ENCODE measurements at regions not wholly inside any gene's neighbourhood (a gene's known extent, or its start where the extent isn't known, plus 50 kb on each side); places are given as distances from the start of the nearest gene placed in this dataset.
"Not testable (repeated sequence)": the region's sequence is repeated elsewhere in the genome, so short reads cannot be mapped to it uniquely, and the experiment has no call there.

DNA sequence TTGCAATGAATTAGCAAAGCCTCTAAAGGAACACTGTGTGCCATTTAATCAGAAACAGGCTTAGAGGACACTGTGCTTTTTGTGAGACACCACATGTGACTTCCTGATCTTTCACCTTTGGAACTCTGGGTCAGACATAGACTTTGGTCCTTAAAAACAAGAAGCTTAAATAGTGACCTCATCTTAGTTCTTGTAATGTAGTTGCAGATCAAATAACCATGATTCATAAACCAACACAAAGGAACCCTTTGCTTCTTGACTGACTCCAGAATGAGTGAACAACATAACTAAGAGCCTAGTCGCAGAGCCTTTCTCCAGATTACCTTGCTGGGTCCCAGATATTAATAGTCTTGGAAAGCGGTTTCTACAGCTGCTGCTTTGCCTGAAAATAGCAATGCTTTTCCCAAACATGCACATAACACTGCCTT, 947.3 kb downstream of the SPATA31A6 start:
- TF ChIP-seq NRF1 (IDR thresholded peaks at IDR 0.05; ENCODE audit: low read depth, low read length); CHD2 (IDR thresholded peaks at IDR 0.05; ENCODE audit: low read length, partially characterized antibody); POLR2AphosphoS5 (IDR thresholded peaks at IDR 0.05; ENCODE audit: low read depth, low read length); NFIC (IDR thresholded peaks at IDR 0.05; ENCODE audit: borderline replicate concordance): not testable (repeated sequence)
- TF ChIP-seq, protein P1, sequence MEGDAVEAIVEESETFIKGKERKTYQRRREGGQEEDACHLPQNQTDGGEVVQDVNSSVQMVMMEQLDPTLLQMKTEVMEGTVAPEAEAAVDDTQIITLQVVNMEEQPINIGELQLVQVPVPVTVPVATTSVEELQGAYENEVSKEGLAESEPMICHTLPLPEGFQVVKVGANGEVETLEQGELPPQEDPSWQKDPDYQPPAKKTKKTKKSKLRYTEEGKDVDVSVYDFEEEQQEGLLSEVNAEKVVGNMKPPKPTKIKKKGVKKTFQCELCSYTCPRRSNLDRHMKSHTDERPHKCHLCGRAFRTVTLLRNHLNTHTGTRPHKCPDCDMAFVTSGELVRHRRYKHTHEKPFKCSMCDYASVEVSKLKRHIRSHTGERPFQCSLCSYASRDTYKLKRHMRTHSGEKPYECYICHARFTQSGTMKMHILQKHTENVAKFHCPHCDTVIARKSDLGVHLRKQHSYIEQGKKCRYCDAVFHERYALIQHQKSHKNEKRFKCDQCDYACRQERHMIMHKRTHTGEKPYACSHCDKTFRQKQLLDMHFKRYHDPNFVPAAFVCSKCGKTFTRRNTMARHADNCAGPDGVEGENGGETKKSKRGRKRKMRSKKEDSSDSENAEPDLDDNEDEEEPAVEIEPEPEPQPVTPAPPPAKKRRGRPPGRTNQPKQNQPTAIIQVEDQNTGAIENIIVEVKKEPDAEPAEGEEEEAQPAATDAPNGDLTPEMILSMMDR (IDR thresholded peaks at IDR 0.05), result not testable (repeated sequence)
- TF ChIP-seq, protein P2, sequence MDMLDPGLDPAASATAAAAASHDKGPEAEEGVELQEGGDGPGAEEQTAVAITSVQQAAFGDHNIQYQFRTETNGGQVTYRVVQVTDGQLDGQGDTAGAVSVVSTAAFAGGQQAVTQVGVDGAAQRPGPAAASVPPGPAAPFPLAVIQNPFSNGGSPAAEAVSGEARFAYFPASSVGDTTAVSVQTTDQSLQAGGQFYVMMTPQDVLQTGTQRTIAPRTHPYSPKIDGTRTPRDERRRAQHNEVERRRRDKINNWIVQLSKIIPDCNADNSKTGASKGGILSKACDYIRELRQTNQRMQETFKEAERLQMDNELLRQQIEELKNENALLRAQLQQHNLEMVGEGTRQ (IDR thresholded peaks at IDR 0.05; ENCODE audit: borderline replicate concordance, low read depth, low read length), result not testable (repeated sequence)
- TF ChIP-seq, protein P3, sequence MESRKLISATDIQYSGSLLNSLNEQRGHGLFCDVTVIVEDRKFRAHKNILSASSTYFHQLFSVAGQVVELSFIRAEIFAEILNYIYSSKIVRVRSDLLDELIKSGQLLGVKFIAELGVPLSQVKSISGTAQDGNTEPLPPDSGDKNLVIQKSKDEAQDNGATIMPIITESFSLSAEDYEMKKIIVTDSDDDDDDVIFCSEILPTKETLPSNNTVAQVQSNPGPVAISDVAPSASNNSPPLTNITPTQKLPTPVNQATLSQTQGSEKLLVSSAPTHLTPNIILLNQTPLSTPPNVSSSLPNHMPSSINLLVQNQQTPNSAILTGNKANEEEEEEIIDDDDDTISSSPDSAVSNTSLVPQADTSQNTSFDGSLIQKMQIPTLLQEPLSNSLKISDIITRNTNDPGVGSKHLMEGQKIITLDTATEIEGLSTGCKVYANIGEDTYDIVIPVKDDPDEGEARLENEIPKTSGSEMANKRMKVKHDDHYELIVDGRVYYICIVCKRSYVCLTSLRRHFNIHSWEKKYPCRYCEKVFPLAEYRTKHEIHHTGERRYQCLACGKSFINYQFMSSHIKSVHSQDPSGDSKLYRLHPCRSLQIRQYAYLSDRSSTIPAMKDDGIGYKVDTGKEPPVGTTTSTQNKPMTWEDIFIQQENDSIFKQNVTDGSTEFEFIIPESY (IDR thresholded peaks at IDR 0.05; ENCODE audit: borderline replicate concordance, low read depth), result not testable (repeated sequence)
